HG03342 (cell line): ENCODE measurements at regions not wholly inside any gene's neighbourhood (a gene's known extent, or its start where the extent isn't known, plus 50 kb on each side); places are given as distances from the start of the nearest gene placed in this dataset.

Experiments
- ATAC-seq: cut with Tn5 transposase; IDR thresholded peaks from one replicate; pipeline ENCODE4 v1.9.1; 2021; ENCODE audit warnings: mild to moderate bottlenecking, moderate library complexity; ENCODE audit not compliant: unreplicated experiment

GRCh38 chr5:39503155-39503554 lies 78.4 kb upstream of the DAB2 start:
- ATAC-seq: no peak

- ATAC-seq: no peak
These were observed 77.9 kb upstream of the DAB2 start for GRCh38 chr5:39502704-39503103.

- no peak for ATAC-seq
These were observed 76.6 kb upstream of the DAB2 start for GRCh38 chr5:39501397-39501796.

- no peak for ATAC-seq
These were observed 75.9 kb upstream of the DAB2 start for GRCh38 chr5:39500551-39501175.

GRCh38 chr5:39498278-39498952 lies 73.6 kb upstream of the DAB2 start:
- ATAC-seq: no peak

GRCh38 chr5:39497322-39497721 lies 72.5 kb upstream of the DAB2 start:
- ATAC-seq: no peak

- no peak for ATAC-seq
These were observed 70.4 kb upstream of the DAB2 start for GRCh38 chr5:39495227-39495626.

GRCh38 chr5:39494534-39494933 lies 69.8 kb upstream of the DAB2 start:
- ATAC-seq: no peak

GRCh38 chr5:39494107-39494510 lies 69.3 kb upstream of the DAB2 start:
- no peak for ATAC-seq

GRCh38 chr5:39491210-39491609 lies 66.4 kb upstream of the DAB2 start:
- ATAC-seq: no peak

- no peak for ATAC-seq
These were observed 64.5 kb upstream of the DAB2 start for GRCh38 chr5:39489263-39489662.

GRCh38 chr5:39486790-39487189 lies 62.0 kb upstream of the DAB2 start:
- ATAC-seq: no peak

GRCh38 chr5:39486361-39486760 lies 61.6 kb upstream of the DAB2 start:
- no peak for ATAC-seq

GRCh38 chr5:39485079-39485478 lies 60.3 kb upstream of the DAB2 start:
- ATAC-seq: no peak

GRCh38 chr5:39484673-39485072 lies 59.9 kb upstream of the DAB2 start:
- ATAC-seq: no peak

- no peak for ATAC-seq
These were observed 57.3 kb upstream of the DAB2 start for GRCh38 chr5:39482098-39482497.

- ATAC-seq: no peak
These were observed 54.8 kb upstream of the DAB2 start for GRCh38 chr5:39479537-39479936.

GRCh38 chr5:39478863-39479262 lies 54.1 kb upstream of the DAB2 start:
- no peak for ATAC-seq

- ATAC-seq: no peak
These were observed 52.1 kb upstream of the DAB2 start for GRCh38 chr5:39476843-39477220.

- ATAC-seq: no peak
These were observed 51.4 kb upstream of the DAB2 start for GRCh38 chr5:39475881-39476842.

GRCh38 chr5:39475159-39475571 lies 50.4 kb upstream of the DAB2 start:
- no peak for ATAC-seq
